Skeletal muscle tissue (tissue), 3 donors: ENCODE measurements at regions not wholly inside any gene's neighbourhood (a gene's known extent, or its start where the extent isn't known, plus 50 kb on each side); places are given as distances from the start of the nearest gene placed in this dataset.
"Not testable (repeated sequence)": the region's sequence is repeated elsewhere in the genome, so short reads cannot be mapped to it uniquely, and the experiment has no call there.

ENCODE experiments used
- H3K27ac ChIP-seq: one replicate; pipeline ENCODE4 v1.7.0; 2013; ENCODE audit warnings: mild to moderate bottlenecking, low read depth, low read length, inconsistent platforms
- H3K27me3 ChIP-seq, 3 donors: one replicate each; pipeline ENCODE4 v1.7.0; 2013; ENCODE audit warnings: low read length in 3 of 3; ENCODE audit not compliant: control insufficient read depth in 3 of 3, insufficient read depth in 3 of 3
- H3K36me3 ChIP-seq, 3 donors: one replicate each; pipeline ENCODE4 v1.7.0; 2013; ENCODE audit warnings: low read length in 3 of 3; ENCODE audit not compliant: control insufficient read depth in 3 of 3, insufficient read depth in 3 of 3
- H3K4me1 ChIP-seq, 3 donors: one replicate each; pipeline ENCODE4 v1.7.0; 2013; ENCODE audit warnings: low read length in 3 of 3, mild to moderate bottlenecking in 3 of 3; ENCODE audit not compliant: control insufficient read depth in 3 of 3, insufficient read depth in 3 of 3
- H3K4me3 ChIP-seq, 3 donors: one replicate each; pipeline ENCODE4 v1.7.0; 2013; ENCODE audit warnings: low read length in 3 of 3
- H3K9ac ChIP-seq, 3 donors: one replicate each; pipeline ENCODE4 v1.7.0; 2013; ENCODE audit warnings: low read length in 3 of 3, mild to moderate bottlenecking in 3 of 3, moderate library complexity in 2 of 3, low read depth in 1 of 3
- H3K9me3 ChIP-seq, 3 donors: one replicate each; pipeline ENCODE4 v1.7.0; 2013; ENCODE audit warnings: low read length in 3 of 3; ENCODE audit not compliant: control insufficient read depth in 3 of 3
- donor health status: Osteomylitis.

DNA sequence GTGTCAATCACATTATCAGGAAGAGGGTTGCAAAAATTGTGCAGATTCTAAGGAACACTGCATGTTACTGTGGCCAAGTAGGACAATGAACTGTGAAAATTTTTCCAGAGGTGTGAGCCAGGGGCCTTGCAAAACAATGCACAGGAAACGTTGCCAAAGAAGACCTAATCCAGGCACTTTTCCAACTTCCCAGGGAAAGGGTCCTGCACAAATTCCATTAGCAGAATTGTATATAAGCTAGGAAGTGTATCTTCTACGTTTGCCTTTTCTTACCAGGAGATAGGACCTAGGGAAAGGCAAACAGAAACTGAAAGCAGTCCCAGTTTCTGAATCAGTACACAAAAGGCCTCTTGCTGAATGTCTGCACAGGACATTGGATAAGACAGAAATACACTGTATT is 1888.3 kb upstream of the CELF4 start:
- no peaks in the 10 kb centered on the region for H3K27me3 ChIP-seq
- peak overlapping the region in 2 of 3 donors; percentile 2 to 3 for H3K4me3 ChIP-seq
- H3K4me1 ChIP-seq: no peaks in the 10 kb centered on the region
- H3K9ac ChIP-seq: no peak overlapping the region
- no peak overlapping the region for H3K27ac ChIP-seq
- H3K9me3 ChIP-seq: no peaks in the 10 kb centered on the region
- H3K36me3 ChIP-seq: no peaks in the 10 kb centered on the region

DNA sequence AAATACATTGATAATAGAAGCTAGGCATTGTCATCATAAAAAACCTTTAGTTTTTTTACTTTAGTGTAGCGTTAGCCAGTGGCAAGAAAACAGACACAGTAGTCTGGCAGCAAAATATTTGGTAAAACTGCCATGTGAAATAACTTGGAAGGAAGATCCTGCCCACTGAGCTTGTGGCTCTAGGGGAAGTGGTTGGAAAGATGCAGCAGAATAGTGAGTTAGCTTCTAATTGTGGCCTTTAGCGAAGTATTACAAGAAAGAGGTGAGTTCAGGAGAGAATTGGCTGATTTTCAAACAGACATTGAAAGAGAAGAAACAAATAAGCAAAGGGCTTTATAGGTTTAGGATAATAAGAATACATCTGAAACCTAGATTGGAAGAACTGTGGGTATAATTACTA is 1887.8 kb upstream of the CELF4 start:
- Histone ChIP-seq H3K9me3 (no peaks in the 10 kb centered on the region), H3K27me3 (no peaks in the 10 kb centered on the region), H3K4me1 (no peaks in the 10 kb centered on the region), H3K36me3 (no peaks in the 10 kb centered on the region), H3K9ac (no peak overlapping the region), H3K4me3 (no peak overlapping the region), H3K27ac (no peak overlapping the region)

DNA sequence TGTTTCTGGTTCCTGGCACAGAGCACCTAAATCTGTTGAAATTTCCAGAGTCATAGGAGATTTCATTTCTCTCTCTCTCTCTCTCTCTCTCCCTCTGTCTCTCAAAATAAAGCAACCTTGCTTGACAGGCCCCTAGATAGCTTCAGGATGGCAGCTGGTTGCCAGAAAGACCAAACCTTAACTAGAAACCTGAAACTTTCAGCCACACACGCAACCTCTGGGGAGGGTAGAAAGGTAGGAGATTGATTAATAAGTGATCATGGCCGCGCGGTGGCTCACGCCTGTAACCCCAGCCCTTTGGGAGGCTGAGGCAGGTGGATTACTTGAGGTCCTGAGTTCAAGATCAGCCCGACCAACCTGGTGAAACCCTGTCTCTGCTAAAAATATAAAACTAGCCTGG is 1885.4 kb upstream of the CELF4 start:
- Histone ChIP-seq H3K9me3 (no peaks in the 10 kb centered on the region), H3K4me1 (no peaks in the 10 kb centered on the region), H3K9ac (no peak overlapping the region), H3K27me3 (no peaks in the 10 kb centered on the region), H3K4me3 (no peak overlapping the region), H3K27ac (no peak overlapping the region), H3K36me3 (no peaks in the 10 kb centered on the region)

DNA sequence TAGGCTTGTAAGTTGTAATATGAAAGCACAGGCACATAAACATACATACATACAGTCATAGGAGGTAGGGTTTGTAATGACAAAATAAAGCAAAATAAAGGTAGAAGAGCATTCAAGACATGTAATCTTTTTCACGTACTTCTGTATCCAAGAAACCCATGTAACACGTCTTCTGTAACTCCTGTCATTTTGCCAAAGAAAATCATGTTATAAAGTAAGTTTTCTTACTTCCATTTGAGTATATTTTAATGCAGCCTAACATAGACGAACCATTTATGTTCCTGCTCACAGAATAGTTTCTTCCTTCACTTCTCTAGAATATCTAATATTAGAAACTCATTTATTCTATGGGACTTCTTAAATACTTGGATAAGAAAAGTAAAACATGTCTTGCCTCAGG is 1884.0 kb upstream of the CELF4 start:
- H3K9ac ChIP-seq: no peak overlapping the region
- H3K4me3 ChIP-seq: no peak overlapping the region
- H3K36me3 ChIP-seq: no peaks in the 10 kb centered on the region
- no peak overlapping the region for H3K27ac ChIP-seq
- H3K4me1 ChIP-seq: no peaks in the 10 kb centered on the region
- H3K27me3 ChIP-seq: no peaks in the 10 kb centered on the region
- no peaks in the 10 kb centered on the region for H3K9me3 ChIP-seq

DNA sequence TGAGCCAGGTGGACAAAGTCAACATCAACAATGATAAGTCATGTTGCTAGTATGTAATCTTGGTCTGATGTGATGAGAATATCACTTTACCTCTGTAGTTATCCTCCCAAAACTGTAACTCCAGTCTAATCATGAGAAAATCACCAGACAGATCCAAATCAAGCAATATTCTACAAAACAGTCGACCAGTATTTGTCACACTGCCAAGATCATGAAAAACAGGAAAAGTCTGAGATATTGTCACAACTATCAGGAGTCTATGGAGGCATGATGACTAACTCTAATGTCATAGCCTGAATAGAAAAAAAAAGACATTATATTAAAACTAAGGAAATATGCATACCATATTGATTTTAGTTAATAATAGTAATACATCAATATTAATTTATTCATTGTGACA is 1883.3 kb upstream of the CELF4 start:
- Histone ChIP-seq H3K27me3 (no peaks in the 10 kb centered on the region), H3K9ac (no peak overlapping the region), H3K27ac (no peak overlapping the region), H3K9me3 (no peaks in the 10 kb centered on the region), H3K4me3 (no peak overlapping the region), H3K36me3 (no peaks in the 10 kb centered on the region), H3K4me1 (no peaks in the 10 kb centered on the region)

DNA sequence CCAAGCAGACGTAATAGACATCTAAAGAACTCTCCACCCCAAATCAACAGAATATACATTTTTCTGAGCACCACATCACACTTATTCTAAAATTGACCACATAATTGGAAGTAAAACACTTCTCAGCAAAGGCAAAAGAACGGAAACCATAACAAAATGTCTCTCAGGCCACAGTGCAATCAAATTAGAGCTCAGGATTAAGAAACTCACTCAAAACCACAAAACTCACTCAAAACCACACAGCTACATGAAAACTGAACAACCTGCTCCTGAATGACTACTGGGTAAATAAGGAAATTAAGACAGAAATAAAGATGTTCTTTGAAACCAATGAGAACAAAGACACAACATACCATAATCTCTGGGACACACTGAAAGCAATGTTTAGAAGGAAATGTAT is 1879.4 kb upstream of the CELF4 start:
- not testable (repeated sequence) for H3K27ac ChIP-seq, H3K9me3 ChIP-seq, H3K4me3 ChIP-seq, H3K27me3 ChIP-seq, H3K4me1 ChIP-seq, H3K9ac ChIP-seq, H3K36me3 ChIP-seq

DNA sequence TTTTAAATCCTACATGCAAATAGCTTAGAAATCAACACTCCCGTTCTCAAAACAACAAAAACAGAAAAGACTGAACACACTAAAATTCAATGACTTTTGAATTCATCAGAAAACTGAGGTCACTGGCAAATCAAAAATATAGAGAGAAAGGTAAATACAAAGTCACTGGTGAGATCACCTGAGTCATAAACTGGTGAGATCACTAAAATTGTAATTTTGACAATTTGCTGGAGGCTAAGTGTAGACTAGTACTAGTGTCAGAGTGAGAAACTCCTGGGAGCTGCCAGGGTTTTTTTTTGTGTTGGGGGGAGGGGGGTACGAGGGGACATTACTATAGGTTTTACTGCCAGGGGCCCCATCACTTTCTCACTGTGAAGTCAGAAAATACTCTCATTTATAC is 1876.0 kb upstream of the CELF4 start:
- Histone ChIP-seq H3K9me3 (no peaks in the 10 kb centered on the region), H3K36me3 (no peaks in the 10 kb centered on the region), H3K27me3 (no peaks in the 10 kb centered on the region), H3K4me1 (no peaks in the 10 kb centered on the region), H3K9ac (no peak overlapping the region), H3K4me3 (no peak overlapping the region), H3K27ac (no peak overlapping the region)

DNA sequence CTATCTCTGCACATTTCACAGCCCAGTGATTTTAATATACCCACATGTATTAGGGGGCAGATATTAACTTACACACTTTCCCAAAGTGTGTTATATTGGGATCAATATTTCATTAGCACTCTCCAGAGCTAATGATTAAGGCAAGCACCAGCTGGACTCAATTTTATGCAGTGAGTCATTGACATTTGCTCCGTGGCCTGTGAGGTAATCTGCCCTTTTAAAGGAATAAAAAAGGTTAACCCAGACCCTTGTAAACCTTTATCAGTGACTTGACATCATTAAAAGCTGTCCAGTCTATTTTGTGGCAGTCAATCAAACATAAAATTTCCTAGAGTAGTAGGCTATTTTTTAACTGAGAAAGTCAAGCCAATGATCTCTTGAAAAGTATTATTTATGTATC is 1870.4 kb upstream of the CELF4 start:
- H3K4me1 ChIP-seq: no peaks in the 10 kb centered on the region
- no peak overlapping the region for H3K4me3 ChIP-seq
- no peak overlapping the region for H3K27ac ChIP-seq
- no peaks in the 10 kb centered on the region for H3K36me3 ChIP-seq
- H3K9ac ChIP-seq: no peak overlapping the region
- H3K9me3 ChIP-seq: no peaks in the 10 kb centered on the region
- no peaks in the 10 kb centered on the region for H3K27me3 ChIP-seq

DNA sequence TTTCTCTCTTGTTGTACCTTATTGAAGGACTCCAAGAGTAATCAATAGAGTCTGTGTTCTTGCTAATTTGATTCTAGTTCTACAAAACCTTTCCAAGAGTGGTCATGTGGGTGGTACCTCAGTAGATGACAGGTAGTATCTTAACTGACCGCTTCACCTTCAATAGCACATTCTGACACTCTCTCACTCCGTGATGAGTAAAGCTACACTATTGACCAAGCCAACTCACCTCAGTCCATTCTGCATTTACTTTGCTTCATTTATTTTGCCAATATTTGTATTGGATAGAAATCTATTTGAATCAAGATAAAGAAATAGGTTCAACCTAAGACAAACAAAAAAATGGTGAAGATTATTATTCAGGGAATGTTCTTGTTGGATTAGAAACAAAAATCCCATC is 1869.6 kb upstream of the CELF4 start:
- H3K27ac ChIP-seq: no peak overlapping the region
- H3K9ac ChIP-seq: no peak overlapping the region
- no peaks in the 10 kb centered on the region for H3K36me3 ChIP-seq
- H3K27me3 ChIP-seq: no peaks in the 10 kb centered on the region
- no peaks in the 10 kb centered on the region for H3K9me3 ChIP-seq
- H3K4me1 ChIP-seq: no peaks in the 10 kb centered on the region
- no peak overlapping the region for H3K4me3 ChIP-seq

DNA sequence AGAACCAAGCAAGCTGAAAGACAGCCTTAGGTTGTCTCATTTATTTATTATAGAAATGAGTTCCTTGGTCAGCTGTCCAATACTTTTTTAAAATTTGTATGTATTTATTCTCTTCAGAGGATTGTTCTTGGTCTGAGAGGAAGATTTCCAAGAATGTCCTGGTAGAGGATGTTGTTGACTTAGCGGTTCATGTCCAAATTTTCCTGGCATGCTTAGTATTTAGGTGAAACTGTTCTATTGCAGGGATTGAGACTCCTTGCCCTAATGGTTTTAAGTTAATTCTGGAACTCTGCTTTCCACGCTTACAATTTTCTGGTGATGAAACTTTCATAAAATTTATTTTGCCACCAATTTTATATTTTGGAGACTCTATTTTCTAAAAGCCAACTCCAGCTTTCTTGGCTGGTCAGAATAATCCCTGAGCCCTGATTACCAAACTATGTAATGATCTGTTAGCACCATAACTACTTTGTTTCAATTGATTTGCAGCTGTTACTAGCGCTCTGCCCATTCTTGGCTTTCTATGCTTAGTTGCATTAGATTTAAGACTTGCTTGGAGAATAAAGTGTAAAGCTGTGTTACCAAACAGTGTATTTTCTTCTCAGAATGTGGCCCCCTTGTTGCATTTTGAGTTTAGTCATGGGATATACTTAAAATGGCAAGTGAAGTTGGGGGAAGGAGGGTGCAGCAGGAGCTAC is 1868.8 kb upstream of the CELF4 start:
- H3K27me3 ChIP-seq: no peaks in the 10 kb centered on the region
- no peak overlapping the region for H3K4me3 ChIP-seq
- no peaks in the 10 kb centered on the region for H3K4me1 ChIP-seq
- no peaks in the 10 kb centered on the region for H3K9me3 ChIP-seq
- H3K9ac ChIP-seq: no peak overlapping the region
- H3K36me3 ChIP-seq: no peaks in the 10 kb centered on the region
- H3K27ac ChIP-seq: no peak overlapping the region
